ENCODE measurements at regions not wholly inside any gene's neighbourhood (a gene's known extent, or its start where the extent isn't known, plus 50 kb on each side); places are given as distances from the start of the nearest gene placed in this dataset.

DNA sequence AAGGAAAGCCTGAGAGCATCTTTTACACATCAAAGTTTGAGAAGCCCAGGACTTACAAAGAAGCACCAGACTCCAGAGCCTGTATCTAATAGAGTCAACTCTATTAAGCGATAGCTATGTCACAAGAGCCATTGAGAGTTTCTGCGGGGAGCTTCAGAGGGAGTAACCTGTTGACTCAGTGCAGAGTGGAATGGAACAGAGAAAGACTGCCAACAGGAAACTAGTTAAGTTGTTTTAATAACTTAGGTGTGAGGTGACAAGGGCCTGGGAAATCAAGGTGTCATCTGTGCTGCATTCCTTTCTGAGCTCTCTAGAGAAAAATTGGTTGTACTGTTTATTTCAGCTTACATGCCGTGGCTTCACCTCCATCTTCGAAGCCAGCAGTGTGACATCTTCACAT, 513.8 kb upstream of the POU3F3 start:
- no peak for FAIRE-seq

GRCh38 chr2:104340879-104341828, 512.8 kb upstream of the POU3F3 start:
- FAIRE-seq = no peak

GRCh38 chr2:104344306-104344705, 509.6 kb upstream of the POU3F3 start:
- FAIRE-seq = no peak

GRCh38 chr2:104344985-104345384, 508.9 kb upstream of the POU3F3 start:
- no peak for FAIRE-seq

DNA sequence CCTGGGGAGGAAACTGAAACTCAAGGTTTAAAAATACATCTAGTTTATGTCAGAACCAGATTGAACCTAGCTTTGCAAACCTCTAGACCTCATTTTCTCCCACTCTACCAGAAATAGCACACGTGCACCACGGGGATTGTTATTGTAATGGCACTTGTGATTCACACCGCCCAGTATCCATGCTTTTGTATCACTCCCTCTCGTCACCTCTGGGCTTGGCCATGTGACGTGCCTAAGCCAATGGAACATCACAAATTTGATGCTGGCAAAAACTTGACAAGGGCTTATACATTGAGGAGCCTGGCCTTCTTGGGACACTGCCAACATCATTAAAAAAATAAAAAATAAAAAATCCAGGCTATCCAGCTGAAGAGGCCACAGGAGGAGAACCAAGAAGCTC, 495.8 kb upstream of the POU3F3 start:
- FAIRE-seq = no peak

DNA sequence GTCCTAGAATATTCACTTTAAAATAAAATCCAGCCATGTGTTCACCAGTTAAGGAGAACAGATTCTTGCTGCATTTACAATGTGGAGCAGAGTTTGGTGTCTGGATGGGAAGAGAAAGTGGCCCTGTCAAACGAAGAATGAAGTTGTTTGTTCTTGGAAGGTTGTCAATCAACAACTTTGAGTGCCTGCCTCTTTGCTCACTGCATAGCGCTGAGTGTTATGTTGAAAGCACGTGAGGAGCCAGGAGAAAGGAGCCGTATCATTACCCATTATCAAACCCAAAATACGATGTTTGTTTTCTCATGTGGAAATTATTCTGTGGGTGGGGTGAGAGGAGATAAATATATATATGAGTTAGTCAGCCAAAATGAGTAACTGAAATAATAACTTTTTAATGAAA, 492.5 kb upstream of the POU3F3 start:
- FAIRE-seq = no peak

GRCh38 chr2:104368089-104368488, 485.8 kb upstream of the POU3F3 start:
- FAIRE-seq = no peak

- FAIRE-seq = no peak
These were observed 482.7 kb upstream of the POU3F3 start for GRCh38 chr2:104371087-104371781.

GRCh38 chr2:104375206-104375605, 478.7 kb upstream of the POU3F3 start:
- no peak for FAIRE-seq

GRCh38 chr2:104378853-104379374, 475.0 kb upstream of the POU3F3 start:
- FAIRE-seq = no peak

DNA sequence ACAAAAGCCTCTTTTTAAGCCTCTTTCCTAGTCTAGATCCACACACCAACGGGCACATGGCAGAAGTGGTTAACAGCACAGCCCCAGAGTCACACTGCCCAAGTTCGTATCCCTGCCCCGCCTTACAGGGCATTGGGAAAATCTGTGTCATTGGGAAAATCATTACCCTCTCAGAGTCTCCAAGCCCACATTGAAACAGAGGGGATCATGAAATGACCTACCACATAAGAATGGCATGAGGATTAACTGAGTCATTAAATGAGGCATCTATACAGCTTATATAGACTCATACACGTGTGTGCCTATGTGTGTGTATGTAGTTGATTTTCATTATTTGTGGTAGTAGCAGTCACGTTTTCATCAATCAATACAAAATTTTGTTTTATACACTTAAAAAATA, 469.0 kb upstream of the POU3F3 start:
- no peak for FAIRE-seq

DNA sequence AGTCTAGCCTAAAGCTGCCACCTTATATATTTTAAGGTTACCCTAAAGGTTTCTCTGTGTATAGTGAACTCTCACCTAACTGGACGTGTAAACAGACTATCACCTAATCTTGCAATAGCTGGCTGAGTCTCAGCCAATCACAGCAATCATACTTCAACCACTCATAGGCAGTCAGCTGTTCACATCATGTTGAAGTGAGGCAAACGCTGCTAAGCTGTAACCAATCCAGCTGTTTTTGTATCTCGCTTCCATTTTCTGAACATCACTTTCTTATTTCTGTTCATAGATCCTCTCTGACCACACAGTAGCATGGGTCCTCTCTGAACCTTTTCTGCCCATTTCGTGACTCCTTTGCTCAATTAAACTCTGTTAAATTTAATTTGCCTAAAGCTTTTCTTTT, 468.2 kb upstream of the POU3F3 start:
- no peak for FAIRE-seq

DNA sequence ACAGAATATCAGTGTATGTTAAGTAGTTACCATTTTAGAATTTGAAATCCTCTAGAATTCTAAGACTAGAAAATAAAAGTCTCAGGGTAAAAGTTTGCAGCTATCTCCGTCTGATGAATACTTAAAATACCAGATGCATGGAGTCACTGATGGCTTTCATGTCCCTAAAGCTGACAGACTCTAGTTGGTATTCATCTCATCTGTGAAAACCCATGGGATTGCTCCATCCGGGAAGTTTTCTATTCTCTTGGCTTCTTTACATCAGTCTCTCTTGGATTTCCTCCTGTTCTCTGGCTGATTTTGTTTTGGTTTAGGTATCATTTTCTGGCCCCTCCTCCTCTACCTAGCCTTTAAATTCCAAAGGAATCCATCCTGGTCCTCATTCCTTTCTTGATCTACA, 465.6 kb upstream of the POU3F3 start:
- no peak for FAIRE-seq

GRCh38 chr2:104402825-104403224, 451.1 kb upstream of the POU3F3 start:
- FAIRE-seq = no peak

DNA sequence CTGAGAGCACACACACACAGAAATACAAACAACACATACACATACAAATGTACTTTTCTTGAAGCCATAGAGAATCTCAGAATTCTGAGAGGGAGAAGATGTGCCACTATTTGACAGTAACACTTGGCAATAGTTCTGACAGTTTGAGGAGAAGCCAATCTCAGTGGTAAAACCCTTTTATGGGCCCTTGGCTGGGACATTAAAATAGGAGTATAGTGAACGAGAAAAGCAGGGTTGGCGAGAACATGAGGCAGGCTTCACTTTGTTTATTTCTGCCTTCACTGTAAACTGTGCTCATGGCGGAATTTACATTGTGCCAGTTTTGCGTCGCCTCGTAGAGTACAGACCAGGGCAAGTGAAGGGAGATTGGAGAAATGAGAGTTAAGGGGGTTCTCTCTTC, 449.4 kb upstream of the POU3F3 start:
- no peak for FAIRE-seq

DNA sequence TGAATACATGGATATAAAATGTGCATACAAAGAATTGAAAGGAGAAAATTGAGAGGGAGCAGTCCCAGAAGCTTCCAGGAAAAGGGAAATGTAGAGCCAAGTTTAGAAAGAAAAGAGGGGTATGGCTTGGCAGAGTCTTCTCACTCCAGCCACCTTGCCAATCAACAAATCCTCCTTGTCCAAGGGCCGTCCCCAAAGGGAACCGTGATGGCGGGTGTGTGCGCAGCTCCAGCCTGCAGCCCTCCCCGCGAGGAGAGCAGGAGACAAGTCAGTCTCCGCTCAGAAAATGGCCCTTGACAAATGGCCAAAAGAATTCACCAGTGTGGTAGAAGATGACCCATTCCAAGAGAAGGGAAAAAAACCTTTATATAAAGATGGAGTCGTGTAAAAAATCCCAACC, 448.3 kb upstream of the POU3F3 start:
- FAIRE-seq = no peak

GRCh38 chr2:104406261-104406726, 447.6 kb upstream of the POU3F3 start:
- FAIRE-seq = no peak

DNA sequence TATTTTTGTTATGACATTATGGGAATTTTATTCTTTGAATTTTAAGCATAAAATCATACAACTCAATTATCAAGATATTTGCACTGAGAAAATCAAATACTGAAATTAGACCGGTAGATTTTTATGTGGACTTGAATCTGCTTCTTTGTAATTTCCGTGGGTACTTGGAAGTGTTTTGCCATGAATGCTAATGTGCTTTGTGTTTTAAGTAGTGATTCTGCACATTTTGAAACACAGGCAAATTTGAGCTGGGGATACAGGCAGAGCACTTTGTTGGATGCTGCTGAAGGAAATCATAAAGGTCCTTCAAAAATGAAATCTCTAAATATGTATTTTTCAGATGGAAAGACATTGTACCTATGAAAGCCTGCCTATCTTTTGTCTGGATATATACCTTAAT, 446.3 kb upstream of the POU3F3 start:
- no peak for FAIRE-seq

GRCh38 chr2:104408266-104408665, 445.6 kb upstream of the POU3F3 start:
- no peak for FAIRE-seq

DNA sequence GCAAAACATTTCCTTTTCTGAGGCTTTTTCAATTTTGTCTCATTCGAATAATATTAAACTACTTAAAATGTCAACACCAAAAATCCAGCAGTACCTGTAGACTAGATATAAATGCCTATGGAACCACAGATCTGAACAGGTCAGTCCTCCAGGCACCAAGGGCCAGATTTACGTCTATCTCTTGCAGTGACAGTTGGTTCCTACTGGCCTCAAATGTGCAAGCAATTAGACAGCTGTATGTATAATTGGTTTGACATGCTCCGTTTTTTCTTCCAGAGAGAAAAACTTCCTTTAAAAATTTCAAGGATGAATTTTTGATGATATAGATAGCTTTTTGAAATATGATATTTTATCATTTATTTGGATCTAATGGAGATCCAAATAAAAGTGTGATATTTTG, 443.8 kb upstream of the POU3F3 start:
- FAIRE-seq = no peak

GRCh38 chr2:104412384-104412783, 441.5 kb upstream of the POU3F3 start:
- no peak for FAIRE-seq

DNA sequence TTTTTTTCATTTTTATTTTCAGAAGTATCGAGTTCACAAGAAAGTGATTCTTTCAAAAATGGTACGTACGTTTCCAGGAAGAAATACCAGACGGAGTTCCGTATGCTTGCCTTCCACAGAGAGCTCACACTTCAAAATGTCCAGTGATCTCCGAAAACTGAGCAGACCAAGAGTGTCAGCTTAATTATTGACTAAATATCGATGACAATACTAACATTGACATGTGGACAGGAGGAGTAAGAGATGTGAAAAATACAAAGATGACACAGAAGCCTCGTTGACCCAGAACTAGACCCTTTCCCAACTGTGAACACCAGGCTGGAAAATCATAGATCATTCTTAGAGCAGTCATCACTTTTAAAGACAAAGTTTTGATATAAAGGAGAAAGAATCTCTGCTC, 440.0 kb upstream of the POU3F3 start:
- no peak for FAIRE-seq

- FAIRE-seq = no peak
These were observed 438.6 kb upstream of the POU3F3 start for GRCh38 chr2:104415284-104415683.
